H1 (cell line): ENCODE measurements at regions not wholly inside any gene's neighbourhood (a gene's known extent, or its start where the extent isn't known, plus 50 kb on each side); places are given as distances from the start of the nearest gene placed in this dataset.

Source experiments
- CTCF ChIA-PET: fragments of 300-600 bp; sonication (Branson Sonifier 250); formaldehyde crosslinking; loops from one replicate; lab custom pipeline; 2021; ENCODE audit not compliant: partially characterized antibody; lab: Charles Lee
- POLR2A ChIA-PET: fragments of 300-600 bp; sonication (Branson Sonifier 250); formaldehyde crosslinking; loops from one replicate; lab custom pipeline; 2021; ENCODE audit warnings: inconsistent platforms; ENCODE audit not compliant: partially characterized antibody; lab: Charles Lee
- DNase-seq, 2 experiments: peaks; one replicate each; pipeline versions ENCODE4 v3.0.0 to v3.0.0-alpha.2; 2010 to 2022; ENCODE audit warnings: low spot score in 2 of 2, low read depth in 1 of 2, mixed read lengths in 1 of 2
- FAIRE-seq: peaks from 2 replicates; lab custom pipeline; 2011; peaks lifted over from hg19 to GRCh38; lab: Jason Lieb, UNC
- H2AFZ ChIP-seq: 2 replicates; pipeline ENCODE4 v1.8.1; 2012; ENCODE audit warnings: low read length, inconsistent platforms
- H2AK5ac ChIP-seq: 2 replicates; pipeline ENCODE4 v1.6.1; 2013; ENCODE audit warnings: low read depth, low read length
- H2BK120ac ChIP-seq: replicated peaks from 2 replicates; pipeline ENCODE3; 2013; ENCODE audit warnings: low read depth, low read length, inconsistent platforms
- H2BK12ac ChIP-seq: 2 replicates; pipeline ENCODE4 v1.6.1; 2013; ENCODE audit warnings: low read depth, low read length
- H2BK15ac ChIP-seq: 2 replicates; pipeline ENCODE4 v1.6.1; 2013; ENCODE audit warnings: low read length
- H2BK20ac ChIP-seq: 2 replicates; pipeline ENCODE4 v1.6.1; 2013; ENCODE audit warnings: low read length
- H2BK5ac ChIP-seq: 2 replicates; pipeline ENCODE4 v1.6.1; 2013; ENCODE audit warnings: low read depth, low read length
- H3K14ac ChIP-seq: 2 replicates; pipeline ENCODE4 v1.6.1; 2013; ENCODE audit warnings: inconsistent platforms; ENCODE audit not compliant: insufficient read length
- H3K18ac ChIP-seq: 2 replicates; pipeline ENCODE4 v1.6.1; 2013; ENCODE audit warnings: low read length; ENCODE audit errors: extremely low read depth
- H3K23ac ChIP-seq: 2 replicates; pipeline ENCODE4 v1.6.1; 2013; ENCODE audit warnings: inconsistent platforms; ENCODE audit not compliant: insufficient read length
- H3K23me2 ChIP-seq: 2 replicates; pipeline ENCODE4 v1.6.1; 2013; ENCODE audit warnings: low read depth, low read length
- H3K27ac ChIP-seq: 2 replicates; pipeline ENCODE4 v1.6.1; 2011; ENCODE audit warnings: low read depth, low read length, inconsistent platforms
- H3K27me3 ChIP-seq, 4 experiments: replicated peaks in 1 of 4; 1 replicate in 1 of 4; 2 replicates in 3 of 4; pipeline versions ENCODE4 v1.6.1 to v1.8.1; 2011 to 2013; ENCODE audit warnings: low read length in 3 of 4, mild to moderate bottlenecking in 3 of 4, inconsistent platforms in 2 of 4, mixed read lengths in 2 of 4, moderate library complexity in 1 of 4; ENCODE audit not compliant: control insufficient read depth in 3 of 4, insufficient read depth in 3 of 4; ENCODE audit errors: extremely low read depth in 1 of 4
- H3K36me3 ChIP-seq, 4 experiments: 2 replicates each; pipeline versions ENCODE4 v1.6.1 to v1.8.1; 2011 to 2013; ENCODE audit warnings: mild to moderate bottlenecking in 4 of 4, low read length in 3 of 4, moderate library complexity in 2 of 4, control low read depth in 1 of 4, inconsistent platforms in 1 of 4; ENCODE audit not compliant: insufficient read depth in 4 of 4, control insufficient read depth in 2 of 4
- H3K4ac ChIP-seq: replicated peaks from 2 replicates; pipeline ENCODE3; 2013; ENCODE audit warnings: low read length, low read depth, mixed read lengths, inconsistent platforms; ENCODE audit not compliant: insufficient read length
- H3K4me1 ChIP-seq, 4 experiments: replicated peaks in 1 of 4; 1 replicate in 1 of 4; 2 replicates in 3 of 4; pipeline versions ENCODE4 v1.6.1 to v1.8.1; 2011 to 2013; ENCODE audit warnings: low read length in 3 of 4, inconsistent platforms in 2 of 4, mixed read lengths in 1 of 4; ENCODE audit not compliant: insufficient read depth in 4 of 4, control insufficient read depth in 3 of 4
- H3K4me2 ChIP-seq, 2 experiments: 2 replicates each; pipeline versions ENCODE4 v1.6.1 to v1.8.1; 2011 to 2013; ENCODE audit warnings: low read depth in 2 of 2, low read length in 2 of 2, control low read depth in 1 of 2, inconsistent platforms in 1 of 2, mild to moderate bottlenecking in 1 of 2; ENCODE audit not compliant: insufficient read depth in 1 of 2
- H3K4me3 ChIP-seq, 4 experiments: fragments of 200-600, 300-600 bp in 1 of 4; sonication (generic), shearing (Covaris generic), sonication (Bioruptor Twin) in 1 of 4; 2 replicates each; pipeline versions ENCODE4 v1.5.1 to v1.8.1; 2011 to 2016; ENCODE audit warnings: low read length in 4 of 4, low read depth in 3 of 4, control low read depth in 2 of 4, inconsistent platforms in 2 of 4, mild to moderate bottlenecking in 2 of 4, mixed read lengths in 1 of 4, moderate library complexity in 1 of 4; ENCODE audit not compliant: insufficient read depth in 2 of 4; ENCODE audit errors: extremely low read depth in 1 of 4
- H3K56ac ChIP-seq: replicated peaks from 2 replicates; pipeline ENCODE3; 2013; ENCODE audit warnings: low read depth, mild to moderate bottlenecking, mixed read lengths, low read length, inconsistent platforms; ENCODE audit not compliant: insufficient read length
- H3K79me1 ChIP-seq: 2 replicates; pipeline ENCODE4 v1.6.1; 2013; ENCODE audit warnings: low read depth, low read length, control low read depth
- H3K79me2 ChIP-seq, 2 experiments: 2 replicates each; pipeline versions ENCODE4 v1.6.1 to v1.8.1; 2012 to 2013; ENCODE audit warnings: low read length in 2 of 2, mild to moderate bottlenecking in 2 of 2, inconsistent platforms in 1 of 2; ENCODE audit not compliant: insufficient read depth in 2 of 2, control insufficient read depth in 1 of 2
- H3K9ac ChIP-seq, 4 experiments: replicated peaks in 1 of 4; 1 replicate in 1 of 4; 2 replicates in 3 of 4; pipeline versions ENCODE4 v1.6.1 to v1.8.1; 2011 to 2013; ENCODE audit warnings: low read depth in 3 of 4, low read length in 3 of 4, control low read depth in 2 of 4, mild to moderate bottlenecking in 2 of 4, moderate library complexity in 2 of 4, inconsistent platforms in 1 of 4; ENCODE audit errors: extremely low read depth in 1 of 4
- H3K9me3 ChIP-seq, 2 experiments: 2 replicates each; pipeline versions ENCODE4 v1.6.1 to v1.8.1; 2012 to 2013; ENCODE audit warnings: mild to moderate bottlenecking in 2 of 2, moderate library complexity in 2 of 2, control low read depth in 1 of 2, inconsistent platforms in 1 of 2, low read depth in 1 of 2, low read length in 1 of 2, mixed read lengths in 1 of 2; ENCODE audit not compliant: insufficient read depth in 2 of 2
- H4K20me1 ChIP-seq, 2 experiments: replicated peaks in 1 of 2; 2 replicates each; pipeline versions ENCODE3 to v1.8.1; 2011 to 2013; ENCODE audit warnings: inconsistent platforms in 2 of 2, low read length in 2 of 2, mild to moderate bottlenecking in 1 of 2; ENCODE audit not compliant: insufficient read depth in 2 of 2, control insufficient read depth in 1 of 2
- H4K5ac ChIP-seq: 2 replicates; pipeline ENCODE4 v1.6.1; 2013; ENCODE audit warnings: low read length, low read depth, mixed read lengths, inconsistent platforms; ENCODE audit not compliant: insufficient read length
- H4K8ac ChIP-seq: 2 replicates; pipeline ENCODE4 v1.8.0; 2013; ENCODE audit warnings: mild to moderate bottlenecking, moderate library complexity, low read length, inconsistent platforms; ENCODE audit not compliant: insufficient read depth; ENCODE audit errors: extremely low read depth
- H4K91ac ChIP-seq: replicated peaks from 2 replicates; pipeline ENCODE3; 2013; ENCODE audit warnings: low read length, mixed read lengths, inconsistent platforms; ENCODE audit not compliant: insufficient read length
- ATF3 ChIP-seq: IDR thresholded peaks from 2 replicates; pipeline ENCODE4 v1.6.1; 2011; ENCODE audit warnings: low read depth, mild to moderate bottlenecking, low read length; ENCODE audit not compliant: insufficient read depth
- JUN ChIP-seq: IDR thresholded peaks from 2 replicates; pipeline ENCODE4 v1.6.1; 2011; ENCODE audit warnings: low read depth, mild to moderate bottlenecking, improper control_type of control experiment, low read length
- KDM1A ChIP-seq: fragments of 200-600, 300-600 bp; sonication (generic); IDR thresholded peaks from 2 replicates; pipeline ENCODE4 v1.7.1; 2016; ENCODE audit warnings: mild to moderate bottlenecking, low read length, borderline replicate concordance
- POLR2A ChIP-seq, 2 experiments: IDR thresholded peaks; 1 replicate in 1 of 2; 2 replicates in 1 of 2; pipeline ENCODE4 v1.6.1; 2011; ENCODE audit warnings: low read depth in 2 of 2, low read length in 2 of 2, mild to moderate bottlenecking in 2 of 2; ENCODE audit errors: control extremely low read depth in 1 of 2
- RAD21 ChIP-seq, 2 experiments: IDR thresholded peaks in 1 of 2; conservative IDR thresholded peaks in 1 of 2; 2 replicates each; pipeline ENCODE4 v1.6.1; 2011; ENCODE audit warnings: low read depth in 2 of 2, low read length in 2 of 2, improper control_type of control experiment in 1 of 2, inconsistent platforms in 1 of 2, mild to moderate bottlenecking in 1 of 2, moderate library complexity in 1 of 2
- SP1 ChIP-seq: IDR thresholded peaks from 2 replicates; pipeline ENCODE4 v1.6.1; 2011; ENCODE audit warnings: low read depth, low read length
- TBP ChIP-seq: IDR thresholded peaks from 2 replicates; pipeline ENCODE4 v1.6.1; 2011; ENCODE audit warnings: low read depth, low read length, improper control_type of control experiment
- ZNF274 ChIP-seq: IDR thresholded peaks from 2 replicates; pipeline ENCODE4 v1.7.0; 2012; ENCODE audit warnings: low read length, borderline replicate concordance; ENCODE audit errors: extremely low read depth
- WGBS, 2 experiments: shearing (Covaris generic) in 1 of 2; methylation state at CpG; one replicate each; pipeline versions ENCODE4 v1.1.6 to v1.1.7; 2013 to 2015; ENCODE audit warnings: low lambda C conversion rate in 2 of 2, mixed read lengths in 2 of 2, inconsistent platforms in 1 of 2, low coverage in 1 of 2, missing lambda C conversion rate in 1 of 2; ENCODE audit not compliant: insufficient replicate concordance in 2 of 2, insufficient coverage in 1 of 2, insufficient read length in 1 of 2; ENCODE audit errors: extremely low coverage in 1 of 2, missing lambda C conversion rate in 1 of 2; 5-methylcytosine and 5-hydroxymethylcytosine counted together

GRCh38 chr4:20615486-20616260 is 84.6 kb upstream of the PACRGL start:
- Histone ChIP-seq H2BK120ac (no peak overlapping the region), H3K27ac (no peak overlapping the region), H3K56ac (no peak overlapping the region), H3K18ac (no peak overlapping the region), H2BK5ac (no peak overlapping the region), H3K36me3 (no peaks in the 10 kb centered on the region), H3K27me3 (no peaks in the 10 kb centered on the region), H4K91ac (no peak overlapping the region), H2AK5ac (no peak overlapping the region), H3K4me3 (no peak overlapping the region), H3K9ac (no peak overlapping the region), H4K20me1 (no peaks in the 10 kb centered on the region), H2BK20ac (no peak overlapping the region), H2BK15ac (no peak overlapping the region), H3K9me3 (no peaks in the 10 kb centered on the region; a peak in 1 of 4 replicates), H3K23me2 (no peaks in the 10 kb centered on the region), H2AFZ (no peak overlapping the region), H3K4me1 (peaks cover 0 to 6% (median 3%) of the 10 kb centered on the region in 4 experiments; a peak in 4 of 7 replicates), H3K4me2 (no peak overlapping the region), H3K79me1 (no peaks in the 10 kb centered on the region), H3K23ac (no peak overlapping the region), H3K4ac (no peak overlapping the region), H3K14ac (no peak overlapping the region), H4K5ac (no peak overlapping the region), H3K79me2 (no peaks in the 10 kb centered on the region), H4K8ac (no peak overlapping the region), H2BK12ac (no peak overlapping the region)
- TF ChIP-seq SP1 (no peak), ATF3 (no peak), JUN (no peak), TBP (no peak), KDM1A (no peak), ZNF274 (no peak), POLR2A (IDR thresholded peaks at IDR 0.05; ENCODE audit: control extremely low read depth in 1 of 2, low read depth in 2 of 2, low read length in 2 of 2) (no peak), RAD21 (IDR thresholded peaks at IDR 0.05 in 1 of 2, conservative IDR thresholded peaks at IDR 0.05 in 1 of 2; ENCODE audit: low read depth in 2 of 2, low read length in 2 of 2) (no peak)
- DNase-seq (no peak), FAIRE-seq (no peak)
- POLR2A ChIA-PET, result no interaction called here
- WGBS, 2 experiments, result 94% methylated on average over 7 of the region's 7 CpGs; no CpG with 5 or more reads in 1 of the 2 experiments
- CTCF ChIA-PET, result interaction anchor here (1.4 to 2.3 kb wide), 2 partner anchors 10 to 71 kb away, joined by 3 to 6 read pairs; no protein-coding TSS in a partner anchor
